GM04503 (cell line): ENCODE measurements at regions not wholly inside any gene's neighbourhood (a gene's known extent, or its start where the extent isn't known, plus 50 kb on each side); places are given as distances from the start of the nearest gene placed in this dataset.

Experiments used
- DNase-seq: peaks from one replicate; pipeline ENCODE4 v3.0.0-alpha.2; 2012; ENCODE audit warnings: low read depth

DNA sequence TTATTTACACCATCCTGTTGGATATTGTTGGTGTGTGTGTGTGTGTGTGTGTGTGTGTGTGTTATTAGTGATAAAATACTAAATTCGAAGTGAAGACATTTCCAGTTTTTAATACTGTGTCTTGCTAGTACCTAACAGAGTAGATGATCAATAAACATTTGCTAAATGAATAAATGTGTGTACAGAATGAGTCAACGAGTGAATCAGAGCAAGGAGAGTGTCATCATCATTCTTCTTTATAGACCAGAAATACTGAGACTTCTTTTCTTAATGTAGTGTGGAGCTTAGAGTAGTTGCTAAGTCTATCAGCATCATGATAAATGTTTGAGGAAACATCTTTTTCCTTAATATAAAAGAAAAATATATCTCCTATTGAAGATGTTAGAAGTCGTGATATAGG lies 169.7 kb upstream of the SATB2 start:
- no peak for DNase-seq

DNA sequence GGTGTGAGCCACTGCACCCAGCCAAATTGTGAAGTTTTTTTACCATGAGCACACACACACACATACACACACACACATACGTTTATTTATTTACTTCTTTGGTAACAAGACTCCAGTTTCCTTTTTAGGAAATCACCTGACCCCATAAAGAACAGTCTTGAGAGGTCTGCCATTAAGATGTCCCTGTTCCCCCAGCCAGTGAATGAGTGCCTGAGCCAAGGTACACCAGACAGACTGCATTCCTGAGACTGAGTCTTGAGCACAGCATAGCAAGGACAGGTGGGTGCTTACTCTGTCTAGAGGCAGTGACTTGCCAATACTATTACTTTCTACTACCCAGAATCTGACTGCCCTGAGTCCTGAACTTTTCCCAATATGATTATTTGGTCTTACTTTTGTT lies 167.2 kb upstream of the SATB2 start:
- DNase-seq: no peak

- no peak for DNase-seq
These were observed 154.9 kb upstream of the SATB2 start for GRCh38 chr2:199612509-199613130.

- no peak for DNase-seq
These were observed 150.2 kb upstream of the SATB2 start for GRCh38 chr2:199607914-199608313.

- no peak for DNase-seq
These were observed 148.5 kb upstream of the SATB2 start for GRCh38 chr2:199606193-199606780.

GRCh38 chr2:199603721-199604291 lies 146.1 kb upstream of the SATB2 start:
- DNase-seq: no peak

DNA sequence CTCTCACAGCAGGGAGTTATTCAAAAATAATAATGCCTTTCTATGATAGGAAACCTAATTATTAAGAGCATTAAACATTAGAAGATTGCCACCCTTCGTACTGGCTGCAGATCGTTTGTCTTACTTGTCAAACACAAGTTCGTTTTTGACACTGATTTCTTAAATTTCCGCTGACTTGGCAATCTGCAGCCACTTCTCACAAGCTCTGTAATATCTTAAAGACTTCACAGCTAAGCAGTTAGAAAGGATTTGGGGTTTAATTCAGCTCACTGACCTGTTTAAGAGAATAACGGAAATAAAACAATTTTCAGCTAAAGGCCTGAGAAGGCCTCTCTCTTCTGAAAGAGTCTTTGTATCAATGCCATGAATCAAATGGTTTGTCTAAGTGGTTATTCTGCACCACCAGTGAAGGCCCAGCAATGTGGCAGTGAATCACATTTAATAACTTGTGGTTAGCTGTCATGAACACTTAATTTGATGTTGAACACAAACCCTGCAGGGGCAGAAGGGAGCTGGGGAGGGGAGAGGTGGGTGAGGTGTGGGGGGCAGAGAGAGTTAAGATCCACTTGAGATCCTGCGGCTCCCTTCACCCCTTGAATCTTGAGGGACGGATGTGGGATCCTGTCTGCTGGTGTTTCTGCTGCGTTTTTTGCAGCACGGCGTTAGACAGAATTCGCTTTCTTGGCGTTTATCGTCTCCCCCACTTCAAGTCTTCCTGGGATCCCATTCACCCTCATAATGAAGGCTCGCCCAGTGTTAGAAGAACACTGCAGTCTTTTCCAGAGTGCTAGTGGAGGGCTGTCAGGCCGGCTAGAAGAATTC lies 145.4 kb upstream of the SATB2 start:
- no peak for DNase-seq

DNA sequence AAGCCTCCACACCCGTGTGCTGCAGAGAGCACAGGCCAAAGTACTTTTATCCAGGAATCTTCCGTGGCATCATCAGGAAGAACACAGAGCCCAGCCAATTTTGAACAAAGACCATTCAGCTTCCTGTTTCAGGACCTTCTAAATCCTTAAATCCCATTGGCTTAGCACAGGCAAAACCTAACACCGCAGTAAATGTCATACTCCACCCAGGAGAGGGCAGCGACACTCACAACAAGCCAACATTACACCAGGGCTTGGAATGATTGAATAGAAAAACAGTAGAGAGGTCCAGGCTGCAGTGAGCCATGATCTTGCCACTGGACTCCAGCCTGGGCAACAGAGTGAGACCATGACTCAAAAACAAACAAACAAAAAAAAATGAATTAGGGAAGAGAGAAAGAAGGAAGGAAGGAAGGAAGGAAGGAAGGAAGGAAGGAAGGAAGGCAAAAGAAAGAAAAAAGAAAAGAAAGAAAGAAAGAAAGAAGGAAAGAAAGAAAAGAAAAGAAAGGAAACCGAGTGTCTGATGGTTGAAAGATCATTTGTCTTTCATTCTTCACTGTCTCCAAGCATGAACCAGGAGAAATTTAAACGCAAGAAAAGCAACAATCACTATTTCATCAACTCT lies 144.6 kb upstream of the SATB2 start:
- DNase-seq: no peak

GRCh38 chr2:199596549-199596948 lies 138.8 kb upstream of the SATB2 start:
- no peak for DNase-seq

DNA sequence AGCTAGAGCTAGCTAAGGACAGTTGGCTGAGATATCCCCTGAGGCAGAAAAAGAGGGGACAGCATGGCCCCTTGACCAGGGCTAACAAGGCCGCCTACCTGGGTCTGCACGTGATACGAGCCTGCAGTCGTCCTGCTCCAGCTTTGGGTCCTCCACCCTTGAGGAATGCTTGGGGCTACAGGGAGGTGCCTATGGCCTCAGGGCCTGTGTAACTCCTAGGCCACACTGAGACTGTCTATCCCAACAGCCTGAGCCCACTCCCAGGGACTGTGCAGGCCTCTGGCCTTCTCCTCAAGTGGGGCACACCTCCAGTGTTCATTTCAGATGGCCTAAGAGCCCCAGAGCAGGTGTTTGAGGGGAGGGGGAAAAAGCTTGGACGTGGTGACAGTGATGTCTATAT lies 136.7 kb upstream of the SATB2 start:
- DNase-seq: no peak

DNA sequence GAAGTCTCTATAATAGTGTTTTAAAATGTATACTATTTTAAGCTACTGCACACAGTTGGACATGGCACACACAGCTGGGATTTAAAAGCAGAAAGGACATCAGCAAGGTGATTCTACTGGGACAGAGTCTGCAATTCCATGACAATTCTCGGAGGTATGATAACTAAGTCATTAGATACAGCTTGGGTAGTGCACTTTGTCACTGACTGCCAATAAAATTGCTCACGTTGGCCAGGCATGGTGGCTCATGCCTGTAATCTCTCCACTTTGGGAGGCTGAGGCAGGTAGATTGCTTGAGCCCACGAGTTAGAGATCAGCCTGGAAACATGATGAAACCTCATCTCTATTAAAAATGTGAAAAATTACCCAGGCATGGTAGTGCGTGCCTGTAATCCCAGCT lies 134.1 kb upstream of the SATB2 start:
- DNase-seq: no peak

DNA sequence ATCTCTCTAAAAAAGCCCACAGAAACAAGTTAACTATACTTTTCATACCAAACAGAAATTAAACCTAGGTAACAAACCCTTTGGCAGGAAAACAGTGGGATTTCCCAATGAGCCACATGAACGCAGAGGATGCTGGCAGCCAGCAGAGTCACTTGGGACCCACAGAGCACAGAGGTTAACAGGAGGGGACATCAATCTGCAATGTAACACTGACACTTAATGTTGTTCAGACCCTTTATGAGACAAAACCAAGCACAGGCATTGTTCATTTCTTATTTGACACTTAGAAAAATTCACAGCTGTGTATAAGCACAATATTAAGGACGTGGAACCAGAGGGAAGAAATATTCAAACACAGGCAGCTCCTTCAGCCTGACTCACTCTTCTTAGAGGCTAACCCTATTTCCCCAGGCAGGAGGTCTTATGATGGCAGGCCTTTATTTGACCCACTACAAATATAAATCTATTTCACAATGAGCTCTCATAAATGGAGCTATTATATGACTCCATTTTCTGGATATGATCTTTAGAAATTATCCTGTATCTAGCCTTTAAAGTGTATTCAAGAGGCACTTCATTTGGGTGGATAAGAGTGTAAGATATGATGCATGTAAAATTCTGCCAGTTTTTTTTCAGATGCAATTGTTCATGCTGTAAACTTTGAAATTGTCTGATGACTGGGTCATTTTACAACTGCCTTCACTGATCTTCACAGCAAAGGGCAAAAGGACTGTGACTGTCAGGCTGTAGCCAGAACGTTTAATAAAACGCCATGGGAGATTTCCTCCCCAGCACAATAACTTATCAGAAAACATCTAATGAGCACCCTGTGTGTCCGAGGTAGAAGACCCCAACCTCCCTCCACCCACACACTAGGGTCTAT lies 132.8 kb upstream of the SATB2 start:
- no peak for DNase-seq

- no peak for DNase-seq
These were observed 131.6 kb upstream of the SATB2 start for GRCh38 chr2:199589306-199589705.

- no peak for DNase-seq
These were observed 130.3 kb upstream of the SATB2 start for GRCh38 chr2:199588054-199588453.

GRCh38 chr2:199586646-199587045 lies 128.9 kb upstream of the SATB2 start:
- no peak for DNase-seq

DNA sequence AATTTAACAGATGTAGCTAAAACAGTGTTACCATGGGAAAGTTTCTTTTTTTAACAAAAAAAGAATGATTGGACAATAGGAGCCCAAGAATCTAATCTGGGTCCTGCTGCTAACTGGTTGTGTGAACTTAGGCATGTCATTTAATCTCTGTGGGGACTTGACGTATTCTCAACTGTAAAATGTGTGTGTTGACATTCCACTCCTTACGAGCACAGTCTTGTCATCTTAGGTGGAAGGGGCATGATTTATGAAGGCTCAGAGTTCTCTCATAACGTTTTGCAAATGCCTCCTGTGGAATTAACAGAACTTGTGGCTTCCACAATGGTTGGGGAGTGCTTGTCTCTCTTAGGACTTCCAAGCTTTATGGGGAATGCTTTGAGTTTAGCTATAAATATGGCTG lies 125.9 kb upstream of the SATB2 start:
- no peak for DNase-seq

- no peak for DNase-seq
These were observed 124.2 kb upstream of the SATB2 start for GRCh38 chr2:199581935-199582360.

- no peak for DNase-seq
These were observed 123.7 kb upstream of the SATB2 start for GRCh38 chr2:199581408-199581807.

GRCh38 chr2:199575416-199575815 lies 117.7 kb upstream of the SATB2 start:
- DNase-seq: no peak

DNA sequence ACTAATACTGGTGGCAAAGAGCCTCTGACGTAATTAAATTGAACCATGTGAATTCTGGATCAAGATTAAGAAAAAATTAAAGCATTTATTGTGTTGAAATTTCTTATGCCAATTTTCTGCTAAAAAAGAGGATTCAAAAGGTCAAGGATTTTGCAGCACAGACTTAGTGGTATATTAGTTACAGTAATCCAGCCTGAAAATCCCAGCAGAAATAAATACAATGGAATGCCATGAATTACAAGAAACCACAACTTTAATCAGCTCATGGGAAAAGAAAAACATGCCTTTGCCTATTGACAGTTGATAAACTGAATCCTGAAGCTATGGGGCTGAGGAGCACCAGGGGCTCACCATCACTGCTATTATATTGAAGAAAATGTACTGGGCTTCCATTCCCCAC lies 114.8 kb upstream of the SATB2 start:
- DNase-seq: no peak

- no peak for DNase-seq
These were observed 113.2 kb upstream of the SATB2 start for GRCh38 chr2:199570934-199571333.

- DNase-seq: no peak
These were observed 111.6 kb upstream of the SATB2 start for GRCh38 chr2:199569336-199569735.
